GM19023 (cell line): ENCODE measurements at regions not wholly inside any gene's neighbourhood (a gene's known extent, or its start where the extent isn't known, plus 50 kb on each side); places are given as distances from the start of the nearest gene placed in this dataset.
"Not testable (repeated sequence)": the region's sequence is repeated elsewhere in the genome, so short reads cannot be mapped to it uniquely, and the experiment has no call there.

ENCODE experiments used
- ATAC-seq: cut with Tn5 transposase; IDR thresholded peaks from one replicate; pipeline ENCODE4 v1.9.1; 2021; ENCODE audit warnings: mild to moderate bottlenecking, moderate library complexity; ENCODE audit not compliant: unreplicated experiment

- ATAC-seq: no peak
Measured at GRCh38 chr14:66242001-66242400, 244.2 kb upstream of the CCDC196 start.

- no peak for ATAC-seq
Measured at GRCh38 chr14:66244834-66245233, 241.3 kb upstream of the CCDC196 start.

GRCh38 chr14:66247662-66248193 is 238.4 kb upstream of the CCDC196 start:
- no peak for ATAC-seq

- no peak for ATAC-seq
Measured at GRCh38 chr14:66248256-66248655, 237.9 kb upstream of the CCDC196 start.

- ATAC-seq: no peak
Measured at GRCh38 chr14:66249544-66249943, 236.6 kb upstream of the CCDC196 start.

- ATAC-seq: no peak
Measured at GRCh38 chr14:66254038-66254437, 232.1 kb upstream of the CCDC196 start.

- ATAC-seq: no peak
Measured at GRCh38 chr14:66268802-66269334, 217.3 kb upstream of the CCDC196 start.

- no peak for ATAC-seq
Measured at GRCh38 chr14:66272221-66272620, 213.9 kb upstream of the CCDC196 start.

- no peak for ATAC-seq
Measured at GRCh38 chr14:66273261-66273832, 212.8 kb upstream of the CCDC196 start.

- not testable (repeated sequence) for ATAC-seq
Measured at GRCh38 chr14:66278418-66278817, 207.8 kb upstream of the CCDC196 start.

GRCh38 chr14:66281036-66281776 is 205.0 kb upstream of the CCDC196 start:
- ATAC-seq: no peak

- ATAC-seq: no peak
Measured at GRCh38 chr14:66284346-66284745, 201.8 kb upstream of the CCDC196 start.

- ATAC-seq: no peak
Measured at GRCh38 chr14:66288511-66288910, 197.7 kb upstream of the CCDC196 start.

- ATAC-seq: no peak
Measured at GRCh38 chr14:66291756-66292155, 194.4 kb upstream of the CCDC196 start.

GRCh38 chr14:66293533-66294105 is 192.6 kb upstream of the CCDC196 start:
- ATAC-seq: no peak

- no peak for ATAC-seq
Measured at GRCh38 chr14:66295386-66295785, 190.8 kb upstream of the CCDC196 start.

- no peak for ATAC-seq
Measured at GRCh38 chr14:66300886-66301285, 185.3 kb upstream of the CCDC196 start.

GRCh38 chr14:66306101-66306500 is 180.1 kb upstream of the CCDC196 start:
- no peak for ATAC-seq

- ATAC-seq: no peak
Measured at GRCh38 chr14:66311058-66311457, 175.1 kb upstream of the CCDC196 start.

- ATAC-seq: no peak
Measured at GRCh38 chr14:66311990-66312389, 174.2 kb upstream of the CCDC196 start.

- no peak for ATAC-seq
Measured at GRCh38 chr14:66312451-66312850, 173.7 kb upstream of the CCDC196 start.

- ATAC-seq: no peak
Measured at GRCh38 chr14:66315098-66315497, 171.1 kb upstream of the CCDC196 start.
